NCI-H2107 treated with DMSO at 0.1 percent for 48 hours (cell line): ENCODE measurements at regions not wholly inside any gene's neighbourhood (a gene's known extent, or its start where the extent isn't known, plus 50 kb on each side); places are given as distances from the start of the nearest gene placed in this dataset.

Source experiments
- DNase-seq: peaks from one replicate; lab custom pipeline; 2025; ENCODE audit not compliant: unreplicated experiment; lab: John Stamatoyannopoulos, UW

- DNase-seq, result no peak
Observed at GRCh38 chr19:29395111-29395733, 130.6 kb upstream of the VSTM2B start.

- DNase-seq, result no peak
Observed at GRCh38 chr19:29395734-29396414, 129.9 kb upstream of the VSTM2B start.

- no peak for DNase-seq
Observed at GRCh38 chr19:29396925-29397324, 128.9 kb upstream of the VSTM2B start.

GRCh38 chr19:29397748-29398147 is 128.0 kb upstream of the VSTM2B start:
- no peak for DNase-seq

GRCh38 chr19:29399804-29400203 is 126.0 kb upstream of the VSTM2B start:
- DNase-seq, result no peak

- DNase-seq, result no peak
Observed at GRCh38 chr19:29400917-29401711, 124.7 kb upstream of the VSTM2B start.

GRCh38 chr19:29401712-29402421 is 123.9 kb upstream of the VSTM2B start:
- no peak for DNase-seq

- DNase-seq, result no peak
Observed at GRCh38 chr19:29402563-29402962, 123.2 kb upstream of the VSTM2B start.

GRCh38 chr19:29404015-29404414 is 121.8 kb upstream of the VSTM2B start:
- DNase-seq, result peak; percentile 97

- DNase-seq, result peak; percentile 96
Observed at GRCh38 chr19:29404951-29405727, 120.7 kb upstream of the VSTM2B start.

GRCh38 chr19:29405728-29405995 is 120.1 kb upstream of the VSTM2B start:
- no peak for DNase-seq

GRCh38 chr19:29409076-29409862 is 116.5 kb upstream of the VSTM2B start:
- no peak for DNase-seq

GRCh38 chr19:29410601-29411000 is 115.2 kb upstream of the VSTM2B start:
- no peak for DNase-seq

- DNase-seq, result no peak
Observed at GRCh38 chr19:29411113-29411581, 114.6 kb upstream of the VSTM2B start.

- DNase-seq, result no peak
Observed at GRCh38 chr19:29413435-29413834, 112.4 kb upstream of the VSTM2B start.

GRCh38 chr19:29415507-29415906 is 110.3 kb upstream of the VSTM2B start:
- DNase-seq, result no peak

GRCh38 chr19:29417048-29417447 is 108.7 kb upstream of the VSTM2B start:
- DNase-seq, result no peak

GRCh38 chr19:29418201-29418600 is 107.6 kb upstream of the VSTM2B start:
- no peak for DNase-seq

- DNase-seq, result no peak
Observed at GRCh38 chr19:29420065-29420464, 105.7 kb upstream of the VSTM2B start.
